Neural crest cell (in vitro differentiated cells): ENCODE measurements at regions not wholly inside any gene's neighbourhood (a gene's known extent, or its start where the extent isn't known, plus 50 kb on each side); places are given as distances from the start of the nearest gene placed in this dataset.

Experiments used
- DNase-seq: peaks from one replicate; pipeline ENCODE4 v3.0.0; 2021; ENCODE audit warnings: low read depth, mixed read lengths, low spot score
- H3K27ac Mint-ChIP-seq: one replicate; pipeline ENCODE4 v1.8.0; 2021; ENCODE audit warnings: mild to moderate bottlenecking, mixed read lengths; ENCODE audit not compliant: unreplicated experiment
- H3K27me3 Mint-ChIP-seq: 2 replicates; pipeline ENCODE4 v1.8.0; 2021; ENCODE audit warnings: low read depth, mild to moderate bottlenecking, mixed read lengths
- H3K36me3 Mint-ChIP-seq: 2 replicates; pipeline ENCODE4 v1.8.0; 2021; ENCODE audit warnings: low read depth, mild to moderate bottlenecking, mixed read lengths
- H3K4me1 Mint-ChIP-seq: 2 replicates; pipeline ENCODE4 v1.8.0; 2021; ENCODE audit warnings: mixed read lengths
- H3K4me3 Mint-ChIP-seq: one replicate; pipeline ENCODE4 v1.8.0; 2021; ENCODE audit warnings: mild to moderate bottlenecking, mixed read lengths
- H3K9me3 Mint-ChIP-seq: 2 replicates; pipeline ENCODE4 v1.8.0; 2021; ENCODE audit warnings: mixed read lengths
- CTCF ChIP-seq: fragments of 200-600 bp; sonication (generic); conservative IDR thresholded peaks from 2 replicates; pipeline ENCODE4 v1.5.0; 2021; ENCODE audit warnings: antibody characterized with exemption, mild to moderate bottlenecking

GRCh38 chr4:114163051-114163450 lies 183.6 kb upstream of the ARSJ start:
- DNase-seq = no peak
- H3K4me1 Mint-ChIP-seq = no peaks in the 10 kb centered on the region
- no peak for TF ChIP-seq CTCF
- H3K36me3 Mint-ChIP-seq = no peaks in the 10 kb centered on the region
- H3K27ac Mint-ChIP-seq = no peak overlapping the region
- H3K27me3 Mint-ChIP-seq = no peaks in the 10 kb centered on the region
- H3K4me3 Mint-ChIP-seq = no peak overlapping the region
- no peaks in the 10 kb centered on the region for H3K9me3 Mint-ChIP-seq

- TF ChIP-seq CTCF = no peak
- Mint-ChIP-seq H3K9me3 (peaks cover 3% of the 10 kb centered on the region), H3K4me1 (no peaks in the 10 kb centered on the region), H3K4me3 (no peak overlapping the region), H3K36me3 (no peaks in the 10 kb centered on the region), H3K27ac (no peak overlapping the region), H3K27me3 (no peaks in the 10 kb centered on the region)
- no peak for DNase-seq
These were observed 194.5 kb upstream of the ARSJ start for GRCh38 chr4:114173968-114174367.

GRCh38 chr4:114177628-114178027 lies 198.2 kb upstream of the ARSJ start:
- no peaks in the 10 kb centered on the region for H3K27me3 Mint-ChIP-seq

GRCh38 chr4:114178392-114178791 lies 198.9 kb upstream of the ARSJ start:
- no peak for DNase-seq
- Mint-ChIP-seq H3K4me1 (no peaks in the 10 kb centered on the region), H3K27ac (no peak overlapping the region), H3K36me3 (peaks cover 6% of the 10 kb centered on the region), H3K27me3 (no peaks in the 10 kb centered on the region), H3K4me3 (no peak overlapping the region), H3K9me3 (peaks cover 7% of the 10 kb centered on the region)
- TF ChIP-seq CTCF = no peak

More at GRCh38 chr4:114177628-114178027, 198.2 kb upstream of the ARSJ start:
- Mint-ChIP-seq H3K4me3 (no peak overlapping the region), H3K27ac (no peak overlapping the region), H3K9me3 (peaks cover 6% of the 10 kb centered on the region), H3K4me1 (no peaks in the 10 kb centered on the region), H3K36me3 (peaks cover 5% of the 10 kb centered on the region)
- DNase-seq = no peak
- no peak for TF ChIP-seq CTCF

GRCh38 chr4:114180481-114180880 lies 201.0 kb upstream of the ARSJ start:
- H3K27me3 Mint-ChIP-seq = no peaks in the 10 kb centered on the region
- peak; percentile 54 for TF ChIP-seq CTCF
- H3K9me3 Mint-ChIP-seq = peaks cover 14% of the 10 kb centered on the region
- H3K4me1 Mint-ChIP-seq = no peaks in the 10 kb centered on the region
- DNase-seq = peak; percentile 35
- H3K27ac Mint-ChIP-seq = no peak overlapping the region
- peaks cover 9% of the 10 kb centered on the region for H3K36me3 Mint-ChIP-seq
- H3K4me3 Mint-ChIP-seq = no peak overlapping the region

- no peak for TF ChIP-seq CTCF
- Mint-ChIP-seq H3K27ac (no peak overlapping the region), H3K4me3 (no peak overlapping the region), H3K27me3 (no peaks in the 10 kb centered on the region), H3K9me3 (peaks cover 19% of the 10 kb centered on the region), H3K36me3 (peaks cover 9% of the 10 kb centered on the region), H3K4me1 (no peaks in the 10 kb centered on the region)
- no peak for DNase-seq
These were observed 205.5 kb upstream of the ARSJ start for GRCh38 chr4:114184901-114185300.
